Activated CD4-positive, alpha-beta T cell treated with anti-CD3 and anti-CD28 coated beads, Interleukin-2, amount 10 ng/mL, durations not matched to agents 24 days and 14 days (primary cell): ENCODE measurements at regions not wholly inside any gene's neighbourhood (a gene's known extent, or its start where the extent isn't known, plus 50 kb on each side); places are given as distances from the start of the nearest gene placed in this dataset.

Source experiments
- DNase-seq: peaks from one replicate; pipeline ENCODE4 v3.0.0; 2022
- H3K27ac Mint-ChIP-seq: one replicate; pipeline ENCODE4 v1.8.0; 2022; ENCODE audit warnings: mild to moderate bottlenecking, mixed read lengths
- H3K27me3 Mint-ChIP-seq: one replicate; pipeline ENCODE4 v1.8.0; 2022; ENCODE audit warnings: mixed read lengths
- H3K36me3 Mint-ChIP-seq: one replicate; pipeline ENCODE4 v1.8.0; 2022; ENCODE audit warnings: low read depth, mild to moderate bottlenecking, mixed read lengths
- H3K4me1 Mint-ChIP-seq: one replicate; pipeline ENCODE4 v1.8.0; 2021; ENCODE audit warnings: mixed read lengths
- H3K4me3 Mint-ChIP-seq: one replicate; pipeline ENCODE4 v1.8.0; 2022; ENCODE audit warnings: mild to moderate bottlenecking, moderate library complexity, mixed read lengths
- H3K9me3 Mint-ChIP-seq: one replicate; pipeline ENCODE4 v1.8.0; 2021; ENCODE audit warnings: mixed read lengths
- intact Hi-C: fragments of 100-400 bp; cut with micrococcal nuclease; formaldehyde crosslinking; loops from one replicate; pipeline ENCODE4 v1.15.1; 2023

DNA sequence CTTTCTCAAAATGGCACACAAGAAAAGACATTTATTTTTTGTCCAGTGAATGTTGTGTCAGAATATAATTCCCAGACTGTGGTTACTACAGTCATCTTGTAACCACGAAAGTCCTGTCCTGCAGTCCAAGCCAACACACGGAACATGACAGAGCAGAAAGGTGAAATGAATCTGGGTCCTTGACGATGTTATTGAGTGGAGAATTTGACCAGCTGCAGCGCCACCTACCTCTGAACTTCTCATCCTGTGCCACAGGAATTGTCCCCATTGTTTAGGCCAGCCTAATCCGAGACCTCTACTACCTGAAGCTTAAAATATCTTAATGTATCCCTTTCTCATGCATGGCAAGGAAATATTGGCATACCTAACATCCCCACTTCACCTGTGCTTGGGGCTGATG lies 64.1 kb upstream of the OTX2 start:
- no peaks in the 10 kb centered on the region for H3K9me3 Mint-ChIP-seq
- no peak overlapping the region for H3K4me3 Mint-ChIP-seq
- no peaks in the 10 kb centered on the region for H3K27me3 Mint-ChIP-seq
- no peak overlapping the region for H3K27ac Mint-ChIP-seq
- DNase-seq: no peak
- intact Hi-C loops: no loop called here
- no peaks in the 10 kb centered on the region for H3K36me3 Mint-ChIP-seq
- no peaks in the 10 kb centered on the region for H3K4me1 Mint-ChIP-seq

GRCh38 chr14:56870336-56870735 lies 60.1 kb upstream of the OTX2 start:
- no peak overlapping the region for H3K27ac Mint-ChIP-seq
- H3K36me3 Mint-ChIP-seq: no peaks in the 10 kb centered on the region
- H3K4me3 Mint-ChIP-seq: no peak overlapping the region
- no peak for DNase-seq
- intact Hi-C loops: no loop called here
- peaks cover 2% of the 10 kb centered on the region for H3K27me3 Mint-ChIP-seq
- no peaks in the 10 kb centered on the region for H3K4me1 Mint-ChIP-seq
- H3K9me3 Mint-ChIP-seq: no peaks in the 10 kb centered on the region

- DNase-seq: no peak
- H3K36me3 Mint-ChIP-seq: no peaks in the 10 kb centered on the region
- intact Hi-C loops: no loop called here
- H3K27ac Mint-ChIP-seq: no peak overlapping the region
- no peaks in the 10 kb centered on the region for H3K4me1 Mint-ChIP-seq
- no peaks in the 10 kb centered on the region for H3K9me3 Mint-ChIP-seq
- H3K27me3 Mint-ChIP-seq: peaks cover 2% of the 10 kb centered on the region
- H3K4me3 Mint-ChIP-seq: no peak overlapping the region
Observed at GRCh38 chr14:56868660-56869059, 58.4 kb upstream of the OTX2 start.

- Mint-ChIP-seq H3K27me3 (peaks cover 8% of the 10 kb centered on the region), H3K4me3 (no peak overlapping the region), H3K4me1 (no peaks in the 10 kb centered on the region), H3K36me3 (no peaks in the 10 kb centered on the region), H3K27ac (no peak overlapping the region), H3K9me3 (no peaks in the 10 kb centered on the region)
- DNase-seq: no peak
- intact Hi-C loops: no loop called here
Observed at GRCh38 chr14:56862836-56863235, 52.6 kb upstream of the OTX2 start.

DNA sequence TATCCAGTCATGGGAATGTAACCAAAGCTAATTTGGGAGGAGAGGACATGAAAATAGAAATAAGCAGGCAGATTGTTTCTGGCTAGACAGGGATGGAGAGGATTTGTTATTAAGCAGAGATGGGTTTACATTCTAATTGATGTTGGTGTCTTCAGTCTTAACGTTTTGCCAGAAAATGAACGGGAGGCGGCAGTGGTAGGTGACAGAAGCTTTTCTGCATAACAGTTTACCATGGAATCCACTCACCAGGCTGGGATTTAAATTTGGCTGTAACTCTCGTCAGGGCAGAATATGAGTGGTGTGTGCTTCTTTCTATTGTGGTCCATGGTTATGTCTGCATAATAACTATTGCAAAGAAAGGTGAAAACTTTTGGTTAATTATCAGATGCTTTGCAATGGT lies 50.2 kb upstream of the OTX2 start:
- intact Hi-C loops: no loop called here
- Mint-ChIP-seq H3K9me3 (no peaks in the 10 kb centered on the region), H3K27me3 (peaks cover 22% of the 10 kb centered on the region), H3K27ac (no peak overlapping the region), H3K36me3 (no peaks in the 10 kb centered on the region), H3K4me1 (no peaks in the 10 kb centered on the region), H3K4me3 (no peak overlapping the region)
- DNase-seq: no peak
